ENCODE measurements at regions not wholly inside any gene's neighbourhood (a gene's known extent, or its start where the extent isn't known, plus 50 kb on each side); places are given as distances from the start of the nearest gene placed in this dataset.
"Not testable (repeated sequence)": the region's sequence is repeated elsewhere in the genome, so short reads cannot be mapped to it uniquely, and the experiment has no call there.

DNA sequence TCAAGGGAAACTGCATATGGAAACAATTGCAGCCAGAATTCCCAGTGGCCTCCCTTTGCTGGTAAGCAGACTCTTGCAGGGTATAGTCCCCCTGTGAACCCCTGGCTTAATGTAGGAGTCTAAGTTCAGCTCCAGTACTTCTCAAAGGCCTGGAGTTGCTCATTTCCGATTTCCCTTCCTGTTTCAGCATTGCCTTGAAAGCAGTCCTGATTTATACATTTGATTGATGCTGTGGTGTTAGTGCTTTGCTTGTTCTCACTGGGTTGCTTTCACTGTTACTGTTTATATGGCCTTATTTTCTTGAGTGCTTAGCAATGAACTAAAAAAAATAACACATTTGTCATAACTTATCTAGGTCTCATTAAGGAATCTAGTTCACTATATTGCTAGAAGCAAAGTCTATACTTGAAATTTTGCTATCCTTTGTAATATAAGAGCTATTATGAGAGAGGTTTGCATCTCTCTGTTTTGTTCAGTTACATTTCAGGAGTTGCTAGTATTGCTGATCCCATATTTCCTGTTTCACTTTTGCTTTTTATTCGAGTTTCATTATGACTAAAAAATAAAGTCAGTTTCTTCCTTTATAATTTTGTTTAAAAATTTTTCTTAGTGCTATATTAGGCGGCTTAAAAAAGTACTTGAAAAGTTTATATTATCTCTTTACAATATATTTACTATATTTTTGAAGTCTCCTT lies 122.4 kb upstream of the NMUR2 start:
- no peak for DNase-seq (ENCODE audit: low read depth, low spot score)

DNA sequence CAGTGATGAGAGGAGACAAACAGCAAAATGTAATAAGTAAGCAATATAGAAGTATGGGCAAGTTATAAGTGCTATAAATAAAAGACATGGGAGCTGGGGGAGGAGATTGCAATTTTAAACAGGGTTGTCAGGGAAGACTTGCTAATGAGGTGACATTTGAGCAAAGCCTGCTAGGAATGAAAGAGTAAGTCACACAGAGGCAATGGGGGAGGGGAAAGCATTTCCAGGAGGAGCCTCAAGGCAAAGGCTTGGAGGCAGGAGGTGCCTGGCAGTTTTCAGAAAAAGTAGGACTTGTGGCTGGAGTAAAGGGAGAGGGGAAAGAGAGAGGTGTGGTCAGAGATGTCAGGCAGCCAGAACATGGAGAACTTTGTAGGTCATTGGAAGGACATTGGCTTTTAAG lies 124.4 kb upstream of the NMUR2 start:
- no peak for DNase-seq (ENCODE audit: low read depth, low spot score)

DNA sequence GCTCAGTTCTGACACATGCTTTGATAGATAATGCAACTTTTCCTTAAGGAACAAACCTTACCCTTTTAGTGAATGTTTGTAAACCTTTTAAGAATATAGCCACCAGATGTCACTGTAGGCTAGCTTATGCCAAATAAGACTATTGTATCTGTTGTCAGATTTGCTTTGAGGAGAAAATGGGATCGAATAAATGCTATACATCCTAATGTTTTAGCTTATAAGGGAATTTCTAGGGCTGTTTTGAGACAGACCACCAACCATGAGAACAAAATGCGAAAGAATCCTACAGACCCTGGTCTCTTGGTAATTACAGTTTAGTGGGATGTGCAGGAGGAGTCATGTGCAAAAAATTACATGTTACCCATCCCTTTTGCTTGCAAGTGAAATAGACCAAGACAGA lies 127.6 kb upstream of the NMUR2 start:
- peak; percentile 21 for DNase-seq (ENCODE audit: low read depth, low spot score)

- no peak for DNase-seq (ENCODE audit: low read depth, low spot score)
These were observed 129.6 kb upstream of the NMUR2 start for GRCh38 chr5:152534641-152535040.

DNA sequence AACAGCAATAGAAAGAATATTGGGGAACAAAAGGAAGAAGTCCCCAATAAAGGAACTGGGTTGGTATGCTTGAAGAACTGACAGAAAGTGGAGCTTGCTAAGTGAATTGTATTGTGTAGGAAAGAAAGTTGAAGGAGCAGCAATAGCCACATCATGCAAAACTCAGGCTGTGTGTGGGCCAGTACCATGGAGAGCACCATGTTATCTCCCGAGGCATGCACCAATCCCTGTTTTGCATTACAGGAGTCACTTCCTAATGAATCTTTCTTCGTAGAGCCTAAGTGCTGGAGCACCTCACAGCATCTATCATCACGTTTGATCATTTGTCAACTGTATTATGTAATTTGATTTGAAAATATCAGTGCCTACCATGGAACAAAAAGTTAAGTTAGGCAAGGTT lies 137.7 kb upstream of the NMUR2 start:
- no peak for DNase-seq (ENCODE audit: low read depth, low spot score)

GRCh38 chr5:152546493-152546892 lies 141.4 kb upstream of the NMUR2 start:
- DNase-seq (ENCODE audit: low read depth, low spot score): no peak

DNA sequence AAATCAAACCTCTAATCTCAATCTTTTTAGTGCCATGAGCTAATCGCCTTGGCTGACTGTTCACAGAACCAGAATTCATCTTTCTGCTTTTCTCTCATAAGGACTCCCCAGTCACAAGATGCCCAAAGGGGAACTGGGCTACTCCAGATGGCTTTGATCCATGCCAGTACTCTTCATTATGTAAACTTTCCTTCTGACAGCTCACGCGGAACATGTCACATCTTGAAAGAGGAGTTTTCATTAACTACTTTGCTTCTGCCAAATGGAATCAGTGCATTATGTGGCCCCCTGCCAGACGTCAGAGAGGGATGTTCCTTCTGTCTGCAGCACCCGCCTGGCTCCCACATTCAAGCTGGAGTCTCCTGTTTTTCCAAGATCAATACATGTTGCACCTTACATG lies 142.1 kb upstream of the NMUR2 start:
- no peak for DNase-seq (ENCODE audit: low read depth, low spot score)

GRCh38 chr5:152549709-152550108 lies 144.6 kb upstream of the NMUR2 start:
- no peak for DNase-seq (ENCODE audit: low read depth, low spot score)

GRCh38 chr5:152551061-152551460 lies 146.0 kb upstream of the NMUR2 start:
- DNase-seq (ENCODE audit: low read depth, low spot score): no peak

DNA sequence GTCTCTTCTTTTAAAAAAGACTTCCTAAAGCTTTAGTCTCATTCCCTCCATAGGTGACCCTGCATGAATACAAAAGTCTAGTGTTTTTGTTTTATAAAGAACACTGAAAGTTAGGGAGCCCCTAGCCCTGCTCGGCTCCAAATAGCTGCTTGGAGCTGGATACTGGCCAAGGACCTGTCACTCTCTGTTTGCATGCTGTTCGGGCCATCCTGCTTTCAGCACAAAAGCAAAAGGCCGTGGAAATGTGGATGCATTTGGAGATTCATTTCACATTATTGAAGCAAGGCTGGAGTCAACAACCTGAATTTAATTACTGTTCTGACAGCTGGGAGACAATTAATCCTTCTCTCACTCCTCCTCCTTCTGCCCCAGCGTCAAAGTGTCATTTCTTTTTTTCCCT lies 151.7 kb upstream of the NMUR2 start:
- no peak for DNase-seq (ENCODE audit: low read depth, low spot score)

DNA sequence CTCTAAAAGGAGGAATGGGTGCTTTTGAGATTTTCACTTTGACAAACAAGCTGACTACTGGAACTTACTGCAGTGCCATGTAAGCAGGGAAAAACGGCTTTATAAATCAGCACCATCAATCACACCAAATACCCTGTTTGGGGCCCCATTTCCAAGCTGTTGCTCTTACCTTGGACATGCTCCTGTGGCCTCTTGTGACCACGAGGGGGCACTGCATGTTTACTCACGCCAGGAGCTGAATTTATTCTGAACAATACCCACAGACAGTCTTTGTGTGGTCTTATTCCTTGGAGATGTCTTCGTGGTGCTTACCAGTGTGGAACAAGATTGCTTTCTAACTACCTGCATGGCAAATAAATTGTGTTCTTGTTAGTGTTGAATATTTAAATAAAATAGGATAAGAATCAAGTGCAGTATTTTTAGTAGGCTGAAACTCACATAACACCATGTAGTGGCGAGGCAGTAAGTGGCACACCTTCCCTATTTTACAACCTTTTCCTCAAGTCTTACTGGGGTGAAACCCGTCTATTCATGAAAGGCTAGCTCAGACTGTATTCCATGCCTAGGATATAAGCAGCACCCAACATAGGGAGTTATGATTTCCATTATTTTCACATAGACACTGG lies 155.5 kb upstream of the NMUR2 start:
- peak; percentile 1 for DNase-seq (ENCODE audit: low read depth, low spot score)

- DNase-seq (ENCODE audit: low read depth, low spot score): no peak
These were observed 162.9 kb upstream of the NMUR2 start for GRCh38 chr5:152568016-152568415.

DNA sequence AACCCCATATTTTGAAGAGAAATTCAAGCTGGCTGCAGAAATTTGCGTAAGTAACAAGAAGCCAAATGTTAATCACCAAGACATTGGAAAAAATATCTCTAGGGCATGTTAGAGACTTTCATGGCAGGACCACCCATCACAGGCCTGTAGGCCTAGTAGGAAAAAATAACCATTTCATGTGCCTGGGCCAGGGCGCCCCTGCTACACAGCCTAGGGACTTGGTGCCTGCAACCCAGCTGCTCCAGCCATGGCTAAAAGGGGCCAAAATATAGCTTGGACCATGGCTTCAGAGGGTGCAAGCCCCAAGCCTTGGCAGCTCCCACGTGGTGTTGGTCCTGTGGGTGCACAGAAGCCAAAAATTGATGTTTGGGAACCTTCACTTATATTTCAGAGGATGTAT lies 167.7 kb upstream of the NMUR2 start:
- DNase-seq (ENCODE audit: low read depth, low spot score): no peak

DNA sequence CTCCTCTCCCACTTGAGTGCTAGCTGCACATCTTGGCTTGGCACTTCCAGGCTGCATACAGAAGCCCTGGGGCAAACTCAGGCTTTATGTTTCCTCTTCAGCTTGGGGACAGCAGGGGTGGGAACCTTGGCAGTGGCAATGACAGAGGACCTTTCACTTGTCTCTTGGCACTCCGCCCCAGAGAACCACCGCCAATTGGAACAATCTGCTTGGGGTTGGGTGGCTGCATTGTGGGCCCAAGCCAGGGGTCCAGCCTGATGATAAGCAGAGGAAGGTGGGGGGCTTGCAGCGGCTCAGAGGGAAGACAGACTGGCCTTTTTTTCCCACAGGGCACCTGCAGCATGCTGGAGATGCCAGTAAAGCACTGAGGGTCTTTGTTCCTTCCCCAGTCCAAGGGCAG lies 179.0 kb upstream of the NMUR2 start:
- DNase-seq (ENCODE audit: low read depth, low spot score): no peak

DNA sequence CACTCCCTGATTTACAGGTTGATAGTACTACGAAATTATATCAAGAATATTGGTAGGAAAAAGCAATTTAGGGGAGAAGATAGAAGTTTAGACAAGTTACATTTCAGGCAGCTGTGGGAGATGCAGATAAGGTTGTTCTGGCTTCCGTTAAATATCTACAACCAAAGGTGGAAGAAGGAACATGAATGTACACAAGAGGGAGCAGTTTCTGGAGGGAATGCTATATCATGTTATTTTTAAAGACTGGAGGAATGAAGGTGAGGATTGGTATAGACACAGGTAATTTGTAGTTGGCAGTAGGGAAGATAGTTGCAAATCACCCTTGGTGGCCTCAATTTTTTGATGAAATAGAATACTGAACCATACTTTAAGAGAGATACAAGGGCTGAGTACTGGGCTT lies 187.3 kb upstream of the NMUR2 start:
- no peak for DNase-seq (ENCODE audit: low read depth, low spot score)

DNA sequence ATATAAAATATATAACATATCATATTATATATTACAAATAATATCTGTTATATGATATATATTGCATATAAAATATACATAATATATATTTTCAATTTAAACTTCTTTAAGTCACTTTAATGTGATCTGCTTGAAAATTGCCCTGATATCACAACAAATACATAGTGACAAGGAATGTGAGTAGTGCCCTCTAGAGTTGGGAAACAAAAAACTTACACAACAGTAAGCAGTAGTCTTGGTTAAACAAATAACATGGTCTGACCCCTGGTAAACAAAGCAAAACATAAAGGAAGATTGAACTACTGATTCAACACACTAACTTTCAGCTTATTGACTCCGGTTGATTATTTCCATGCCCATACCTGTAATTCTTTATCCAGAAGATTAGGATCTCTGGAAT lies 188.3 kb upstream of the NMUR2 start:
- DNase-seq (ENCODE audit: low read depth, low spot score): no peak

DNA sequence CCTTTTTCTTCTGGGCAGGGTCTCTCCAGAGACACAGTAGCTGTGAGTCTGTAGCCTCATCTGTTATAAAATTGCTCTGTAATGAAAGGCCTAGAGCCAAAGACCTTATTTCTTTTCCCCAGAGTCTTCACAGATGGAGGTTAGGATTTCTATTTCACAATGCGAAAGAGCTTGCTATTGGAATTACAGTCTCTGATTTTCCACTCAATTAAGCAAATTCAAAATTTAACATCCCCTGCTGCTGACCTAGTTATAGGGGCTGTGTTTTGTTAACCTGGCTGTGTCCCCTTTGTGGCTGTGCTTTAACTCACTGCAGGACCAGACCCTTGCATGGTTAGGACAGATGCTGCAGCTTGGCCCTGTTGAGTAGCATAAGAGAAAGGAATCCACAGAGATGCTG lies 190.3 kb upstream of the NMUR2 start:
- no peak for DNase-seq (ENCODE audit: low read depth, low spot score)

DNA sequence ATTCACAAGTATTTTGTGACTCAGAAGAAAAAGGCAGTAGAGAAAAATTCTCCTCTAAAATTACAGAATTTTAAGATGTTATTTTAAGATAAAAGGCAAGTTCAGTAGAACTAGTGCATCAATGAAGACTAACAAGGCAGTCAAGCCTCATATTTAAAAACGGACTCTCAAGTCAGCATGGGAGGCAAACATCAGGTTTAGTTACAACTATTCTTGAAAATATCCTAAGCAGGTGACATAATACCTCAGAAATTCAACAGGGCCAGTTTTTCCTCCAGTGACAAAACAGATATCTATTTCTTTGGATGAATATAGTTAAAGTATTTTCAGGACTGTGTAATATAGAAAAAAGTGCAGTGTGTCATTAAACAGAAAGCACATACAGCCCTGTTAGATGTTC lies 194.0 kb upstream of the NMUR2 start:
- DNase-seq (ENCODE audit: low read depth, low spot score): no peak

GRCh38 chr5:152601806-152602732 lies 197.0 kb upstream of the NMUR2 start:
- no peak for DNase-seq (ENCODE audit: low read depth, low spot score)

DNA sequence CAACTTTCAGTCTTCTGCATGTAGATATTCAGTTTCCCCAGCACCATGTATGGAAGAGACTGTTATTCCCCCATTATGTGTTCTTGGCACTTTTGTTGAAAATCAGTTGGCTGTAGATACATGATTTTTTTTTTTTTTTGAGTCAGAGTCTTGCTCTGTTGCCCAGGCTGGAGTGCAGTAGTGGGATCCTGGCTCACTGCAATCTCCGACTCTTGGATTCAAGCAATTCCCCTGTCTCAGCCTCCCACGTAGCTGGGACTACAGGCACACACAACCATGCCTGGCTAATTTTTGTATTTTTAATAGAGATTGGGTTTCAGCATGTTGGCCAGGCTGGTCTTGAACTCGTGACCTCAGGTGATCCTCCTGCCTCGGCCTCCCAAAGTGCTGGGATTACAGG lies 201.0 kb upstream of the NMUR2 start:
- DNase-seq (ENCODE audit: low read depth, low spot score): not testable (repeated sequence)

GRCh38 chr5:152606776-152607364 lies 201.8 kb upstream of the NMUR2 start:
- no peak for DNase-seq (ENCODE audit: low read depth, low spot score)
